ENCODE measurements at regions not wholly inside any gene's neighbourhood (a gene's known extent, or its start where the extent isn't known, plus 50 kb on each side); places are given as distances from the start of the nearest gene placed in this dataset.

- no CpG with 5 or more reads among the region's 2 CpGs for WGBS, 2 experiments (ENCODE audit: extremely low coverage in 2 of 2, insufficient read length in 1 of 2)
- Histone ChIP-seq H2AFZ (replicated peaks; ENCODE audit: low read length, poor library complexity) (no peak overlapping the region), H3K9me1 (ENCODE audit: insufficient read depth, low read length) (no peaks in the 10 kb centered on the region; the same call in 1 of the 2 replicates), H3K4me1 (ENCODE audit: control insufficient read depth, insufficient read depth, low read length) (no peaks in the 10 kb centered on the region), H3K18ac (ENCODE audit: low read depth, low read length) (no peak overlapping the region), H3K9me3 (ENCODE audit: control insufficient read depth, insufficient read depth, low read length) (no peaks in the 10 kb centered on the region), H4K20me1 (ENCODE audit: insufficient read depth, low read length) (no peaks in the 10 kb centered on the region), H3K4me2 (ENCODE audit: low read depth, low read length) (no peak overlapping the region), H3K27me3 (ENCODE audit: control insufficient read depth, insufficient read depth, low read length) (peaks cover 1% of the 10 kb centered on the region; the same call in 1 of the 2 replicates), H4K91ac (ENCODE audit: insufficient read depth, low read depth, low read length) (no peak overlapping the region), H2BK120ac (ENCODE audit: low read depth, low read length) (no peak overlapping the region), H3K4me3 (ENCODE audit: insufficient read depth, low read depth, low read length) (no peak overlapping the region), H2BK5ac (ENCODE audit: low read depth, low read length, poor library complexity, severe bottlenecking) (no peak overlapping the region), H3K9ac (ENCODE audit: low read depth, low read length) (no peak overlapping the region), H2BK20ac (ENCODE audit: low read depth, low read length) (no peak overlapping the region), H3K56ac (ENCODE audit: extremely low read depth, insufficient read depth, low read length) (no peak overlapping the region), H3K79me1 (ENCODE audit: low read depth in 1 of 2, low read length in 2 of 2) (peaks cover 0 to 8% of the 10 kb centered on the region in 2 experiments; a peak in 2 of 4 replicates), H2BK15ac (ENCODE audit: low read depth, low read length) (no peak overlapping the region), H3K36me3 (ENCODE audit: control insufficient read depth, insufficient read depth, low read length) (no peaks in the 10 kb centered on the region), H3K23ac (ENCODE audit: low read depth, low read length) (no peak overlapping the region), H3K14ac (replicated peaks; ENCODE audit: low read depth, low read length) (no peak overlapping the region), H3K27ac (ENCODE audit: insufficient read depth, low read length) (no peak overlapping the region), H3K4ac (ENCODE audit: low read depth, low read length) (no peak overlapping the region), H2AK5ac (ENCODE audit: low read depth, low read length) (no peak overlapping the region), H4K8ac (ENCODE audit: low read depth in 2 of 2, low read length in 2 of 2) (no peak overlapping the region), H4K5ac (ENCODE audit: low read depth, low read length) (no peak overlapping the region), H2AK9ac (replicated peaks; ENCODE audit: low read depth, low read length, poor library complexity) (no peak overlapping the region)
- dilution Hi-C loops (cut with HindIII; ENCODE audit: low sequenced_read_pairs, unreplicated experiment) = no loop called here
- ATAC-seq (ENCODE audit: low read depth) (no peak), DNase-seq (no peak)
- TF ChIP-seq SMC3 (IDR thresholded peaks at IDR 0.05; ENCODE audit: low read depth, low read length) (no peak), CEBPB (IDR thresholded peaks at IDR 0.05; ENCODE audit: low read depth, low read length) (no peak), RCOR1 (IDR thresholded peaks at IDR 0.05; ENCODE audit: insufficient replicate concordance, low read length) (no peak), RAD21 (IDR thresholded peaks at IDR 0.05; ENCODE audit: low read length) (no peak), MAFK (IDR thresholded peaks at IDR 0.05; ENCODE audit: low read depth, low read length) (no peak), FOS (IDR thresholded peaks at IDR 0.05; ENCODE audit: low read depth, low read length) (no peak), CHD1 (IDR thresholded peaks at IDR 0.05; ENCODE audit: low read depth, low read length) (no peak), POLR2A (IDR thresholded peaks at IDR 0.05; ENCODE audit: low read depth, low read length) (no peak), RFX5 (IDR thresholded peaks at IDR 0.05; ENCODE audit: low read depth, low read length) (no peak), MXI1 (IDR thresholded peaks at IDR 0.05; ENCODE audit: borderline replicate concordance, low read depth, low read length) (no peak), NFE2L2 (IDR thresholded peaks at IDR 0.05; ENCODE audit: low read depth, low read length) (no peak), MAZ (IDR thresholded peaks at IDR 0.05; ENCODE audit: borderline replicate concordance, low read depth, low read length) (no peak), BHLHE40 (IDR thresholded peaks at IDR 0.05; ENCODE audit: low read depth, low read length) (no peak)
- TF ChIP-seq, protein P1, sequence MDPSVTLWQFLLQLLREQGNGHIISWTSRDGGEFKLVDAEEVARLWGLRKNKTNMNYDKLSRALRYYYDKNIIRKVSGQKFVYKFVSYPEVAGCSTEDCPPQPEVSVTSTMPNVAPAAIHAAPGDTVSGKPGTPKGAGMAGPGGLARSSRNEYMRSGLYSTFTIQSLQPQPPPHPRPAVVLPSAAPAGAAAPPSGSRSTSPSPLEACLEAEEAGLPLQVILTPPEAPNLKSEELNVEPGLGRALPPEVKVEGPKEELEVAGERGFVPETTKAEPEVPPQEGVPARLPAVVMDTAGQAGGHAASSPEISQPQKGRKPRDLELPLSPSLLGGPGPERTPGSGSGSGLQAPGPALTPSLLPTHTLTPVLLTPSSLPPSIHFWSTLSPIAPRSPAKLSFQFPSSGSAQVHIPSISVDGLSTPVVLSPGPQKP (IDR thresholded peaks at IDR 0.05; ENCODE audit: borderline replicate concordance, low read depth, low read length) = no peak
- TF ChIP-seq, protein P2, sequence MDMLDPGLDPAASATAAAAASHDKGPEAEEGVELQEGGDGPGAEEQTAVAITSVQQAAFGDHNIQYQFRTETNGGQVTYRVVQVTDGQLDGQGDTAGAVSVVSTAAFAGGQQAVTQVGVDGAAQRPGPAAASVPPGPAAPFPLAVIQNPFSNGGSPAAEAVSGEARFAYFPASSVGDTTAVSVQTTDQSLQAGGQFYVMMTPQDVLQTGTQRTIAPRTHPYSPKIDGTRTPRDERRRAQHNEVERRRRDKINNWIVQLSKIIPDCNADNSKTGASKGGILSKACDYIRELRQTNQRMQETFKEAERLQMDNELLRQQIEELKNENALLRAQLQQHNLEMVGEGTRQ (IDR thresholded peaks at IDR 0.05; ENCODE audit: low read depth, low read length) = no peak
- TF ChIP-seq, protein P3, sequence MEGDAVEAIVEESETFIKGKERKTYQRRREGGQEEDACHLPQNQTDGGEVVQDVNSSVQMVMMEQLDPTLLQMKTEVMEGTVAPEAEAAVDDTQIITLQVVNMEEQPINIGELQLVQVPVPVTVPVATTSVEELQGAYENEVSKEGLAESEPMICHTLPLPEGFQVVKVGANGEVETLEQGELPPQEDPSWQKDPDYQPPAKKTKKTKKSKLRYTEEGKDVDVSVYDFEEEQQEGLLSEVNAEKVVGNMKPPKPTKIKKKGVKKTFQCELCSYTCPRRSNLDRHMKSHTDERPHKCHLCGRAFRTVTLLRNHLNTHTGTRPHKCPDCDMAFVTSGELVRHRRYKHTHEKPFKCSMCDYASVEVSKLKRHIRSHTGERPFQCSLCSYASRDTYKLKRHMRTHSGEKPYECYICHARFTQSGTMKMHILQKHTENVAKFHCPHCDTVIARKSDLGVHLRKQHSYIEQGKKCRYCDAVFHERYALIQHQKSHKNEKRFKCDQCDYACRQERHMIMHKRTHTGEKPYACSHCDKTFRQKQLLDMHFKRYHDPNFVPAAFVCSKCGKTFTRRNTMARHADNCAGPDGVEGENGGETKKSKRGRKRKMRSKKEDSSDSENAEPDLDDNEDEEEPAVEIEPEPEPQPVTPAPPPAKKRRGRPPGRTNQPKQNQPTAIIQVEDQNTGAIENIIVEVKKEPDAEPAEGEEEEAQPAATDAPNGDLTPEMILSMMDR (conservative IDR thresholded peaks at IDR 0.05; ENCODE audit: low read depth, low read length) = no peak
- POLR2A ChIA-PET (ENCODE audit: unreplicated experiment) = no interaction called here
- intact Hi-C loops (cut with micrococcal nuclease) = loop anchor here (10.0 kb wide), 1 partner anchor 185 kb away; no protein-coding TSS in a partner anchor
- BruUV-seq (replicated peaks) = no TSS peak
- in situ Hi-C loops (cut with MboI; ENCODE audit: low sequenced_read_pairs) = no loop called here
- CTCF ChIA-PET = no interaction called here
Observed at GRCh38 chr13:99080131-99080530, 102.3 kb upstream of the DOCK9 start.
